ENCODE measurements at regions not wholly inside any gene's neighbourhood (a gene's known extent, or its start where the extent isn't known, plus 50 kb on each side); places are given as distances from the start of the nearest gene placed in this dataset.
A peak's percentile ranks its signal among the peaks of the same experiment; 100 is the strongest.

- no peak for DNase-seq
Observed at GRCh38 chr17:34116306-34116705, 138.8 kb upstream of the CCL2 start.

- DNase-seq = no peak
Observed at GRCh38 chr17:34117332-34117731, 137.8 kb upstream of the CCL2 start.

- no peak for DNase-seq
Observed at GRCh38 chr17:34117811-34118210, 137.3 kb upstream of the CCL2 start.

GRCh38 chr17:34118564-34118963 is 136.5 kb upstream of the CCL2 start:
- DNase-seq = no peak

GRCh38 chr17:34121311-34121710 is 133.8 kb upstream of the CCL2 start:
- no peak for DNase-seq

- DNase-seq = no peak
Observed at GRCh38 chr17:34122515-34122914, 132.6 kb upstream of the CCL2 start.

- no peak for DNase-seq
Observed at GRCh38 chr17:34125010-34125409, 130.1 kb upstream of the CCL2 start.

- no peak for DNase-seq
Observed at GRCh38 chr17:34125921-34126320, 129.2 kb upstream of the CCL2 start.

GRCh38 chr17:34126496-34126895 is 128.6 kb upstream of the CCL2 start:
- no peak for DNase-seq

GRCh38 chr17:34126965-34127364 is 128.1 kb upstream of the CCL2 start:
- DNase-seq = no peak

GRCh38 chr17:34130544-34130943 is 124.5 kb upstream of the CCL2 start:
- no peak for DNase-seq

- DNase-seq = no peak
Observed at GRCh38 chr17:34131386-34131785, 123.7 kb upstream of the CCL2 start.

- no peak for DNase-seq
Observed at GRCh38 chr17:34133350-34133749, 121.7 kb upstream of the CCL2 start.

GRCh38 chr17:34135841-34136240 is 119.2 kb upstream of the CCL2 start:
- no peak for DNase-seq

GRCh38 chr17:34140006-34140405 is 115.1 kb upstream of the CCL2 start:
- no peak for DNase-seq

- DNase-seq = no peak
Observed at GRCh38 chr17:34141590-34141989, 113.5 kb upstream of the CCL2 start.

- no peak for DNase-seq
Observed at GRCh38 chr17:34143430-34143829, 111.7 kb upstream of the CCL2 start.

- peak in 3 of 6 experiments; percentile 2 to 9 (median 4) for DNase-seq
Observed at GRCh38 chr17:34146440-34147043, 108.5 kb upstream of the CCL2 start.

- no peak for DNase-seq
Observed at GRCh38 chr17:34151102-34151501, 104.0 kb upstream of the CCL2 start.

GRCh38 chr17:34153991-34154390 is 101.1 kb upstream of the CCL2 start:
- DNase-seq = no peak

GRCh38 chr17:34154961-34155730 is 99.9 kb upstream of the CCL2 start:
- DNase-seq = no peak

- DNase-seq = no peak
Observed at GRCh38 chr17:34155947-34156346, 99.1 kb upstream of the CCL2 start.

- no peak for DNase-seq
Observed at GRCh38 chr17:34156401-34156740, 98.7 kb upstream of the CCL2 start.

GRCh38 chr17:34156741-34157589 is 98.1 kb upstream of the CCL2 start:
- no peak for DNase-seq

All from stimulated activated naive CD4-positive, alpha-beta T cell (primary cell).